Inflammatory macrophage treated with lipopolysaccharide for 4 hours (primary cell): ENCODE measurements at regions not wholly inside any gene's neighbourhood (a gene's known extent, or its start where the extent isn't known, plus 50 kb on each side); places are given as distances from the start of the nearest gene placed in this dataset.

ENCODE experiments used
- DNase-seq: peaks from one replicate; pipeline ENCODE4 v3.0.0-alpha.2; 2020

GRCh38 chr7:115435178-115435577 is 513.3 kb downstream of the MDFIC start:
- no peak for DNase-seq

GRCh38 chr7:115429918-115430317 is 508.0 kb downstream of the MDFIC start:
- no peak for DNase-seq

GRCh38 chr7:115417662-115418061 is 495.8 kb downstream of the MDFIC start:
- no peak for DNase-seq

- peak; percentile 82 for DNase-seq
Measured at GRCh38 chr7:115410972-115411686, 489.2 kb downstream of the MDFIC start.

- peak; percentile 58 for DNase-seq
Measured at GRCh38 chr7:115410434-115410820, 488.5 kb downstream of the MDFIC start.

- no peak for DNase-seq
Measured at GRCh38 chr7:115409682-115410433, 488.0 kb downstream of the MDFIC start.

- DNase-seq: no peak
Measured at GRCh38 chr7:115406219-115406618, 484.3 kb downstream of the MDFIC start.

GRCh38 chr7:115387137-115387536 is 465.2 kb downstream of the MDFIC start:
- no peak for DNase-seq

GRCh38 chr7:115379321-115379720 is 457.4 kb downstream of the MDFIC start:
- no peak for DNase-seq

- DNase-seq: peak; percentile 9
Measured at GRCh38 chr7:115368998-115369397, 447.1 kb downstream of the MDFIC start.

GRCh38 chr7:115363916-115364315 is 442.0 kb downstream of the MDFIC start:
- no peak for DNase-seq

- DNase-seq: no peak
Measured at GRCh38 chr7:115359955-115360354, 438.1 kb downstream of the MDFIC start.

- no peak for DNase-seq
Measured at GRCh38 chr7:115359119-115359518, 437.2 kb downstream of the MDFIC start.

- DNase-seq: no peak
Measured at GRCh38 chr7:115357703-115357999, 435.8 kb downstream of the MDFIC start.

GRCh38 chr7:115356999-115357702 is 435.3 kb downstream of the MDFIC start:
- no peak for DNase-seq

GRCh38 chr7:115356139-115356746 is 434.3 kb downstream of the MDFIC start:
- peak; percentile 42 for DNase-seq

GRCh38 chr7:115354925-115355324 is 433.0 kb downstream of the MDFIC start:
- DNase-seq: no peak

GRCh38 chr7:115352375-115352774 is 430.5 kb downstream of the MDFIC start:
- peak; percentile 71 for DNase-seq

- no peak for DNase-seq
Measured at GRCh38 chr7:115350764-115351163, 428.9 kb downstream of the MDFIC start.

GRCh38 chr7:115349635-115350034 is 427.7 kb downstream of the MDFIC start:
- no peak for DNase-seq

GRCh38 chr7:115346685-115347084 is 424.8 kb downstream of the MDFIC start:
- DNase-seq: no peak

- peak; percentile 10 for DNase-seq
Measured at GRCh38 chr7:115340828-115341227, 418.9 kb downstream of the MDFIC start.

GRCh38 chr7:115338016-115338415 is 416.1 kb downstream of the MDFIC start:
- DNase-seq: no peak

GRCh38 chr7:115332691-115333090 is 410.8 kb downstream of the MDFIC start:
- DNase-seq: no peak
